ENCODE measurements at regions not wholly inside any gene's neighbourhood (a gene's known extent, or its start where the extent isn't known, plus 50 kb on each side); places are given as distances from the start of the nearest gene placed in this dataset.

DNA sequence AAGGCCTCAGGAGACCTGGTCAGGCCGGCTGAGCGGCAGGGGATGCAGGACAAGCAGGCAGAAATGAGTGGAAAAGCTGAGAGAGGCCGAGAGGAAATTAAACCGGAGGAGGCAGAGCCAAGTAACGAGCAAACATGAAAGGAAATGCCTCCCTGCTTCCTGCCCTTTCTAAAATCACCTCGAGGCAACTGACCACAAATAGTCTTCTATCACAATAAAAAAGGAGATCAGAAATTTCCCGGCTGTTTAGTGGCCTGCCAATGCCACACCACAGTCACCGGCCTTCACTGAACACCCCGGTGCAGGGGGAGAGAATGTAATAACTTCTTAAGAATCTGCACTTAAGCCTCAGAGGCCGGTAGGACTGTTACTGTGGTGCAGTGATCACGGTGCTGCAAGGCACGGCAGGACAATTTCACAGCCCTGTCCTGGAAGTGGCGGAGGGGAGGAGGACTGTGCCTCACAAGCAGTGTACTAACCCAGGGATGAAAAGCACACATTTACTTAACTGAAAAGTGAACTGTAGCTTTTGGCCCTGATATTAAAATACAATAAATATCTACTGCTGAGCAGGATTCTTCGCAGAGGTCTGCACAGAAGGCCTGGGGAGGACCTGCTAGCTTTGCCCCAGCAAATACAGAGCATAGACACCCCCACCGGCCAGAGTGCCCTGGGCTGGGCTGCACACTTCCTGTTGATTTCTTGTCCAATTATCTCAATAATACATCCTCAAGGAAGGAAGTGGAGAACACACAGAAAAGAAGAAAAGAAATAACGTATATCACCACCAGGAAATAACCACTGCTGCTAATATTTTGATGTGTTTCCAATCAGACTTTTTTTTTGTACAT is 183.5 kb upstream of the NSMCE3 start:
- no peak for DNase-seq

GRCh38 chr15:29451201-29451781 is 181.7 kb upstream of the NSMCE3 start:
- no peak for DNase-seq

DNA sequence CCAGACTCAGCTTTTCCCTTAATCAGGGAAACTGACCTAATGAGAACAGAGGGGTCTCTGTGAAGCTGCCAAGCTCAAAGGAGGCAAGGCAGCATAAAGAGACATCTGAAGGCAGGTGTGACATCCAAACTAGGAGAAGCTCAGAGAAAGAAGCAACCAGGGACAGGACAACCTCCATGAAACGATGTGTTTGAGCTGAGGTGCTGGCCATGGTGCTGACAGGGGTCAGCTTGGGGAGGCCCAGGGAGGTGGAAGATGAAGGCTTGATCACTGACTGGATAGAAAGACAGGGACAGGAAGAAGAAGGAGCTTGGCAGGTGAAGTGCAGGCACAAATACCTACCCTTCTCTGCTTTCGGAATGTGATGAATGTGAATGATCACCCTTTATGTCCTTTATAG is 179.5 kb upstream of the NSMCE3 start:
- no peak for DNase-seq

GRCh38 chr15:29448320-29448719 is 178.7 kb upstream of the NSMCE3 start:
- no peak for DNase-seq

DNA sequence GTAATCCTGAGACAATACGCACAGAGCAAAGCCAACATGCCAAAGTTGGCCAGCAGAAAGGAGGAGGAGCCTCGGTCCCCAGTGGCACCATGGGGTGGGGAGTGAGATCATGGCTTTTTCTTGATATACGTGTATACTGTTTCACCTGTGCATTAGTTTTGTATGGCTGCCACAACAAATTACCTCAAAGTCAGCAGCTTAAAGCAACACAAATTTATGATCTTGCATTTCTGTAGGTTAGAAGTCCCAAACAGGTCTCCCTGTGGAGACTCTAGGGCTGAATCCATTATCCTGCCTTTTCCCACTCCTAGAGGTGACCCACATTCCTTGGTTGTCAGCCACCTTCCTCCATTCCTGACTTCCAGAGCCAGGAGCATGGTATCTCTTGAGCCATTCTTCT is 176.9 kb upstream of the NSMCE3 start:
- DNase-seq = no peak

GRCh38 chr15:29442532-29442931 is 172.9 kb upstream of the NSMCE3 start:
- DNase-seq = no peak

- DNase-seq = no peak
These were observed 170.9 kb upstream of the NSMCE3 start for GRCh38 chr15:29440541-29440940.

DNA sequence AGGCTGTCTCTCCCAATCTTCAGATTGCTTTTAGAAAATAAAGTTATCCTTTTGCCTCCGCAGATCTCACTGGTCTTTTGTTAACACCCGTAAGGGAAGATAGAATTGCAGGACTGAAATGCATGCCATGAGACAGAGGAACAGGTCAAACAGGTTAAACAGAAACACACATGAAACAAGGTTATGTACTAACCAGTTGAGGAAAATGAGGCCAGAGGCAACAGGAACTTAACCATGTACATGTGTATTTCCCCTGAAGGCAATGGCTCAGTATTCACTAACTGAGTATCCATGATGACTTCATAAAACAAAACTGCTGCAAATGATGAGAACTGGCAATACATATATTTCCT is 169.1 kb upstream of the NSMCE3 start:
- no peak for DNase-seq

- DNase-seq = no peak
These were observed 168.5 kb upstream of the NSMCE3 start for GRCh38 chr15:29437888-29438702.

GRCh38 chr15:29435811-29436210 is 166.2 kb upstream of the NSMCE3 start:
- no peak for DNase-seq

- DNase-seq = no peak
These were observed 164.7 kb upstream of the NSMCE3 start for GRCh38 chr15:29434280-29434679.

DNA sequence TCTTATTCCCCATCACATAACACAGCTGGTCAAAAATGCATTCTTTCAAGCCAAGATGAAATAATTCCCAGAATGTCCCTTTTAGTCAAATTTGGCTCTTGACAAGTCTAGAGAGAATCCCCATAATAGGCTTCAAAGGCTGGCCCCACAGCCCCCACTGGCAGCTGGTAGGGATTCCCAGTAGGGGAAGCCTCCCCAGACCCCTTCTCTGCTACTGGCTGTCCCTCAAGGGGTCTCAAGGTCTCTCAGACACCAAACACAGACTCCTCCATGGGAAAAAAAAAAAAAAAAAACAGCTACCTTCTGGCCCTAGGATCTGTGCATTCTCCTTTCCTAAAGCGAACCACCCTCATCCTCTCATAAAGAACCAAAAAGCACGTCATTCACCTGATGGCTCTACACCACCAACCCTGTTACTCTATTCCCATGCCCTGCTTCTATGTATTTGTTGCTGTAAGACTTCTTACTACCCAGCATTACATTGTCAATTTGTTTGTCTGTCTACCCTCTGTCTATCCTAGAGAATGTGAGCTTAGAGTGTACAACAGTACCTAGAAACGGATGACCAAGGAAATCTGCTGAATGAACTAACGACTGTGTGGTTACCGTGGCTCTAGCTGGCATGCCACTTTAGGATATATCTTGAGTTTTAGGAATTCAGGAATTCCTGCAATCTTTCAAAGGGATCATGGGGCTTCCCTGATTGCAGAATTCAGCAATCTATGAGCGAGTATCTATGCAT is 164.1 kb upstream of the NSMCE3 start:
- no peak for DNase-seq

DNA sequence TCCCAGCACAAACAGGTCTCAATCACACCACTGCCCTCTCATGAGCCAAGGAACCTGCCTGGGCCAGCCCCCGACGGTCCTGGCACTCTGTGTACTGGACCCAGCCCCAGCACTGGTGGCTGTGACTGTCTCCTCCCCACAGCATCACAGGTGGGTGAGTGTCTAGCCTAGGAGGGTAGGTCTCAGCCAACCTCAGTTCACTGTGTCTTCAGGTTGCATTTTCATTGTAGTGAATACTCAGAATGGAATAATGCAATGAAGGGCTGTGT is 163.4 kb upstream of the NSMCE3 start:
- no peak for DNase-seq

DNA sequence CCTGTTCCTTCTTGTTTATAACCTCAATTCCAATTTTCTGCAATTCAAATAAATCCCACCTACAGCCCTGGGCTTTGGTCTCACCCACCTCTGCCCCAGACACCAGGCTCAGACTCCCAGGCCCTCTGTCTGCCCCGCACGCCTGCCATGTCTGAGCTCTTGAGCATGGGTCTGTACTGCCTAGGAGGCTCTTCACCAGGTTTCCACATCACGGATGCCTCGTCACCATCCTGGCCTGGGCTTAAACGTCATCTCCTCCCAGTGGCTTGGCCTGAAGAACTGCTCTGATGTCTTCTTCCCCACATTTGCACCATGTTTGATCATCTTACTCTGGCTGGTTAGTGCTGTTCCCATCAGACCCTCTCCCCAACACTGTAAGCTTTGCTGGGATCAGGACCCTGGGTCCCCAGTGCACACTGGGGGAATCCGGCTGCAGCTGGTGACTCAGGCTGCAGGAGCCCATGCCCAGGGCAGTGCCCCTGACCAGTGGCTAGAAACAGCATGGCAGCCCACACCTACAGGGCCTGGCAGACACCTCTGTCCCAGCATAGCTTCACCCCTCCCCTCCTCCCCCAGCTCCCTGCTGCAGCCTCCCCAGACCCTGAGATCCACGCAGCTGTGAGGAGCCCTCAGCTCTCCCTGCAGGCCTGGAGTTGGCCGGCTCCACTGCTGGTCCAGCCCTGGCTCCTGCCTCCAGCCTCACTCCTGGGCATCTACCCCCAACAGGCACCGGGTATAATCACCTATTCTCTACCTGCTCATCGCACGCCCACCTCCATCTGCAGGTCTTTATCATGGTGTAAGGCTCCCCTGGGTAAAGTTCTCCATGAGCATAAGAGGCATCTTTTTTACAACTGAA is 162.8 kb upstream of the NSMCE3 start:
- DNase-seq = no peak

- no peak for DNase-seq
These were observed 161.2 kb upstream of the NSMCE3 start for GRCh38 chr15:29430831-29431230.

DNA sequence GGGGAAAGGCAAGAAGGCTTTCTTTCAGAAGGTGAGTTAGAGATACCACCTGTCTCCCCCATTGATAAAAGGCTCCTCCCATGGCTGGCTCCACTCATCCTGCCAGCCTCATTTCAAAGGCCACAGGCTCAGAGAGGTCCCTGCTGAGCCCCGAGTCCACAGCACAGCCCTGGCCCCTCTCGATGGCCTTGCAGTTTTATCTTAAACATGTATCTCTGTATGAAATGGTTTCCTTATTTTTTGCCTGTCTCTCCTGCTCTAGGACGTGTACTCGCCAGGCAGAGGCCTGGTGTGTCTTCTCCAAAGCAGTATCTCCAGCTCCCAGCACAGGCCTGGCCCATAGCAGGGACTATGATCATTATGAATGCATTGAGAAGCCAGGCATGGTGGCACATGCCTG is 160.5 kb upstream of the NSMCE3 start:
- DNase-seq = no peak

- no peak for DNase-seq
These were observed 160.0 kb upstream of the NSMCE3 start for GRCh38 chr15:29429584-29429983.

GRCh38 chr15:29428925-29429573 is 159.4 kb upstream of the NSMCE3 start:
- no peak for DNase-seq

DNA sequence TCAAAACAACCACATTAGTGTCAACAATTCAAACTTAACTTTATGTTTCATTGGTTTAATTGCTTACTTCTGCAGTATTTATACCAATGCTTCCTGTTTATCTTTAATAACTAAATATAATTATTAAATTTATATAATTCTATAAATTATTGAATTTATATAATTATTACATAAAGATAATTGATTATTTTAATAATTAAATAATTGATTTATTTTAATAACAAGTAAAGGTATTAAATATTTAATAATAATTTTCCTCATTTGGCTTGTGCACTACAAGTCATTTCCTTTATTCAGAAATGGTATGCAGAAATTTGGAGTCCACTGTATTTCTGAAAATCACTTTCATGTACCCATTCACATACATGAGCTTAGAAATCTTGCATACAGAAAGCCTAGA is 156.2 kb upstream of the NSMCE3 start:
- no peak for DNase-seq

- DNase-seq = no peak
These were observed 154.5 kb upstream of the NSMCE3 start for GRCh38 chr15:29424118-29424517.

DNA sequence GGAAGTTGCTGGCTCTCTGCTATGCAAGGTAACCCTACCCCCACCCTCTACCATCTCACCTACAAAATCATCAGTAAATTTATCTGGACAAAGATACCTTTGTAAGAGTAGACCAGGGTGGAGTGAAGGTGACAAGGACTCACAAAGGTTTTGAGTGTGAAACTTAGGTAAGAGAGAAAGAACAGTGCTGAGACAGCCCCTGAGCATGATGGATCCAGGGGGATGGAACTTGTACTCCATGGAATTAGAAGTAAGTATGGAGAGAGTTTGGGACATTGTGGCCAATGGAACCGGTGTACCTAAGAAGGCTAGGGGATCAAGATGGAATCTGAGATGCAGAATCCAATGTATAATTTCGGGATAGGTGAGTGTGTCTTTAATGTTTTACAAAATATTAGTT is 153.0 kb upstream of the NSMCE3 start:
- no peak for DNase-seq

GRCh38 chr15:29420188-29420587 is 150.6 kb upstream of the NSMCE3 start:
- no peak for DNase-seq

Data from NCI-H2107 (cell line).